Activated T-cell treated with anti-CD3 and anti-CD28 coated beads, Interleukin-2, amount 50 U/mL, for 72 hours (primary cell): ENCODE measurements at regions not wholly inside any gene's neighbourhood (a gene's known extent, or its start where the extent isn't known, plus 50 kb on each side); places are given as distances from the start of the nearest gene placed in this dataset.
"Not testable (repeated sequence)": the region's sequence is repeated elsewhere in the genome, so short reads cannot be mapped to it uniquely, and the experiment has no call there.

Experiments
- ATAC-seq, 2 donors: fragments of 150-1000 bp; cut with Tn5 transposase; replicated peaks in 1 of 2; 2 replicates each; pipeline ENCODE4 v1.10.0; 2021; ENCODE audit warnings: moderate library complexity in 2 of 2, mild to moderate bottlenecking in 1 of 2
- DNase-seq, 2 donors: peaks; one replicate each; pipeline ENCODE4 v3.0.0; 2021 to 2022; ENCODE audit warnings: mixed read lengths in 1 of 2
- H3K27ac Mint-ChIP-seq: one replicate; pipeline ENCODE4 v1.8.0; 2022; ENCODE audit warnings: mild to moderate bottlenecking, moderate library complexity, mixed read lengths
- H3K27me3 Mint-ChIP-seq: one replicate; pipeline ENCODE4 v1.8.0; 2022; ENCODE audit warnings: low read depth, mixed read lengths
- H3K36me3 Mint-ChIP-seq, 2 donors: one replicate each; pipeline ENCODE4 v1.8.0; 2022; ENCODE audit warnings: mixed read lengths in 2 of 2, mild to moderate bottlenecking in 1 of 2; ENCODE audit not compliant: insufficient read depth in 2 of 2
- H3K4me1 Mint-ChIP-seq: one replicate; pipeline ENCODE4 v1.8.0; 2022; ENCODE audit warnings: low read depth, mixed read lengths
- H3K4me3 Mint-ChIP-seq, 2 donors: one replicate each; pipeline ENCODE4 v1.8.0; 2022; ENCODE audit warnings: mild to moderate bottlenecking in 2 of 2, mixed read lengths in 2 of 2, moderate library complexity in 2 of 2
- H3K9me3 Mint-ChIP-seq, 2 donors: one replicate each; pipeline ENCODE4 v1.8.0; 2022; ENCODE audit warnings: mixed read lengths in 2 of 2

DNA sequence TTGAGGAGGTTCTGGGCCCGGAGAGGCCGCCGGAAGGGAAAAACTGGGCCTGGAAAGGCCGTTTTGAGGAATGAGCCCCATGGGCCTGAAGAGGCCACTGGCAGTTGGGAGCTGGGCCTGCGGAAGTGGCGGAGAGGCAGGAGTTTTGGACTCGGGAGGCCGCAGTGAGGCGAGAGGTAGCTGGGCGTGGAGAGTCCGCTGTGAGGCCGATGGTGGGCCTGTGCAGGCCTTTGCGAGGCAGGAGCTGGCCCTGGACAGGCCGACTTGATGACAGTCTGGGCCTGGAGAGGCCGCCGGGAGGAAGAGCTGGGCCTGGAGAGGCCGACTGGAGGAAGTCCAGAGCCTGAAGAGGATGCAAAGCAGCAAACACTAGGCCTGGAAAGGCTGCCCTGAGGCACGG lies 259.0 kb upstream of the NUPR2 start:
- no peak for ATAC-seq
- Mint-ChIP-seq H3K27ac (no peak overlapping the region), H3K27me3 (no peaks in the 10 kb centered on the region)

DNA sequence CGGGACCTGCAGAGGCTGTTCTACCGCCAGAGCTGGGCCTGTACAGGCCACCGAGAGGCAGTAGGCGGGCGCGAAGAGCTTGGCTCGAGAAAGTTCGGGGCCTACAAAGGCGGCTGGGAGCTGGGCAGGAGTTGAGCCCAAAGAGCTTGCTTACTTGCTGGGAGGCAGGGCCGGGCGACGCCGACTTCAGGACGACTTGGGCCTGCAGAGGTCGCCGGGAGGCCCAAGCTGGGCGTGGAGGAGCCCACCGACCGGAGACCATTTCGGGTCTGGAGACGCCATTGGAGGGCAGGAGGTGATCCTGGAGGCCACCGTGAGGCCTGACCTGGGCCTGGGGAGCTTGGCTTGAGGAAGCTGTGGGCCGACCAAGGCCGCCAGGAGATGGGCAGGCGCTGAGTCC lies 258.4 kb upstream of the NUPR2 start:
- H3K27ac Mint-ChIP-seq, DNase-seq, H3K4me1 Mint-ChIP-seq, H3K36me3 Mint-ChIP-seq, H3K9me3 Mint-ChIP-seq, H3K27me3 Mint-ChIP-seq, ATAC-seq, H3K4me3 Mint-ChIP-seq: not testable (repeated sequence)

More for the DNA sequence above, 259.0 kb upstream of the NUPR2 start:
- Mint-ChIP-seq H3K4me1 (no peaks in the 10 kb centered on the region), H3K4me3 (no peak overlapping the region), H3K36me3 (peaks cover 0 to 2% of the 10 kb centered on the region in 2 donors), H3K9me3 (peaks cover 2 to 3% of the 10 kb centered on the region in 2 donors)
- no peak for DNase-seq

DNA sequence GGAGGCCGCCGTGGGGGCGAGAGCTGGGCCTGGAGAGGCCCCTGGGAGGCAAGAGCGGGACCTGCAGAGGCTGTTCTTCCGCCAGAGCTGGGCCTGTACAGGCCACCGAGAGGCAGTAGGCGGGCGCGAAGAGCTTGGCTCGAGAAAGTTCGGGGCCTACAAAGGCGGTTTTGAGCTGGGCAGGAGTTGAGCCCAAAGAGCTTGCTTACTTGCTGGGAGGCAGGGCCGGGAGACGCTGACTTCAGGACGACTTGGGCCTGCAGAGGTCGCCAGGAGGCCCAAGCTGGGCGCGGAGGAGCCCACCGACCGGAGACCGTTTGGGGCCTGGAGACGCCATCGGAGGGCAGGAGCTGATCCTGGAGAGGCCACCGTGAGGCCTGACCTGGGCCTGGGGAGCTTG lies 257.1 kb upstream of the NUPR2 start:
- H3K27ac Mint-ChIP-seq = not testable (repeated sequence)

DNA sequence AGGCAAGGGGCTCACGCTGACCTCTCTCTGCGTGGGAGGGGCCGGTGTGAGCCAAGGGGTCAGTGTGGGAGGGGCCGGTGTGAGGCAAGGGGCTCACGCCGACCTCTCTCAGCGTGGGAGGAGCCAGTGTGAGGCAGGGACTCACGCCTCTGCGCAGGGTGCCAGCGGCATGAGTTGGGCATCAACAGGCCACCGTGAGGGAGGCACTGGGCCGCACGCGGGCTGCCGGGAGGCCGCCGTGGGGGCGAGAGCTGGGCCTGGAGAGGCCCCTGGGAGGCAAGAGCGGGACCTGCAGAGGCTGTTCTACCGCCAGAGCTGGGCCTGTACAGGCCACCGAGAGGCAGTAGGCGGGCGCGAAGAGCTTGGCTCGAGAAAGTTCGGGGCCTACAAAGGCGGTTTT lies 255.6 kb upstream of the NUPR2 start:
- H3K27ac Mint-ChIP-seq, H3K9me3 Mint-ChIP-seq, H3K4me1 Mint-ChIP-seq, H3K36me3 Mint-ChIP-seq, ATAC-seq, H3K27me3 Mint-ChIP-seq, H3K4me3 Mint-ChIP-seq: not testable (repeated sequence)
- DNase-seq = peak; percentile 1 to 3

More for the DNA sequence above, 257.1 kb upstream of the NUPR2 start:
- not testable (repeated sequence) for H3K4me1 Mint-ChIP-seq, ATAC-seq, H3K36me3 Mint-ChIP-seq, H3K27me3 Mint-ChIP-seq, H3K9me3 Mint-ChIP-seq, H3K4me3 Mint-ChIP-seq
- DNase-seq = peak; percentile 11 to 61

DNA sequence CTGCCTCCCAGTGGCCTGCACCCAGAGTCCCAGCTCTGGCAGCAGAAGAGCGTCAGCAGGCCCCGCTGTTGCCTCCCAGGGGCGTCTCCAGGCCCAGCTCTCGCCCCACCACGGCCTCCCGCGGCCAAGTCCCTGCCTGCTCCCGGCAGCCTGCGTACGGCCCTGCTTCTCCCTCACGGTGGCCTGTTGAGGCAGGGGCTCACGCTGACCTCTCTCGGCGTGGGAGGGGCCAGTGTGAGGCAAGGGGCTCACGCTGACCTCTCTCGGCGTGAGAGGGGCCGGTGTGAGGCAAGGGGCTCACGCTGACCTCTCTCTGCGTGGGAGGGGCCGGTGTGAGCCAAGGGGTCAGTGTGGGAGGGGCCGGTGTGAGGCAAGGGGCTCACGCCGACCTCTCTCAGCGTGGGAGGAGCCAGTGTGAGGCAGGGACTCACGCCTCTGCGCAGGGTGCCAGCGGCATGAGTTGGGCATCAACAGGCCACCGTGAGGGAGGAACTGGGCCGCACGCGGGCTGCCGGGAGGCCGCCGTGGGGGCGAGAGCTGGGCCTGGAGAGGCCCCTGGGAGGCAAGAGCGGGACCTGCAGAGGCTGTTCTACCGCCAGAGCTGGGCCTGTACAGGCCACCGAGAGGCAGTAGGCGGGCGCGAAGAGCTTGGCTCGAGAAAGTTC lies 254.1 kb upstream of the NUPR2 start:
- H3K9me3 Mint-ChIP-seq, H3K4me1 Mint-ChIP-seq, H3K27me3 Mint-ChIP-seq, H3K36me3 Mint-ChIP-seq, H3K27ac Mint-ChIP-seq, DNase-seq, H3K4me3 Mint-ChIP-seq, ATAC-seq: not testable (repeated sequence)

DNA sequence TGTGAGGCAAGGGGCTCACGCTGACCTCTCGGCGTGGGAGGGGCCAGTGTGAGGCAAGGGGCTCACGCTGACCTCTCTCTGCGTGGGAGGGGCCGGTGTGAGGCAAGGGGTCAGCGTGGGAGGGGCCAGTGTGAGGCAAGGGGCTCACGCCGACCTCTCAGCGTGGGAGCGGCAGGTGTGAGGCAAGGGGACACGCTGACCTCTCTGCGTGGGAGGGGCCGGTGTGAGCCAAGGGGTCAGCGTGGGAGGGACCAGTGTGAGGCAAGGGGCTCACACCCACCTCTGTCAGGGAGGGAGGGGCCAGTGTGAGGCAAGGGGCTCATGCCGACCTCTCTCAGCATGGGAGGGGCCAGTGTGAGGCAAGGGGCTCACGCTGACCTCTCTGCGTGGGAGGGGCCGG lies 251.7 kb upstream of the NUPR2 start:
- ATAC-seq, H3K27ac Mint-ChIP-seq, DNase-seq, H3K36me3 Mint-ChIP-seq, H3K27me3 Mint-ChIP-seq, H3K4me3 Mint-ChIP-seq, H3K4me1 Mint-ChIP-seq, H3K9me3 Mint-ChIP-seq: not testable (repeated sequence)

DNA sequence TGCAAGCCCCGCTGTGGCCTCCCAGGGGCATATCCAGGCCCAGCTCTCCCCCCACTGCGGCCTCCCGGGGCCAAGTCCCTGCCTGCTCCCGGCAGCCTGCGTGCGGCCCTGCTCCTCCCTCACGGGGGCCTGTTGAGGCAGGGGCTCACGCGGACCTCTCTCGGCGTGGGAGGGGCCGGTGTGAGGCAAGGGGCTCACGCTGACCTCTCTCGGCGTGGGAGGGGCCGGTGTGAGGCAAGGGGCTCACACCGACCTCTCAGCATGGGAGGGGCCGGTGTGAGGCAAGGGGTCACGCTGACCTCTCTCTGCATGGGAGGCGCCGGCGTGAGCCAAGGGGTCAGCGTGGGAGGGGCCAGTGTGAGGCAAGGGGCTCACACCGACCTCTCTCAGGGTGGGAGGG lies 251.2 kb upstream of the NUPR2 start:
- H3K9me3 Mint-ChIP-seq, H3K27me3 Mint-ChIP-seq, ATAC-seq, H3K27ac Mint-ChIP-seq, H3K36me3 Mint-ChIP-seq, H3K4me1 Mint-ChIP-seq, H3K4me3 Mint-ChIP-seq, DNase-seq: not testable (repeated sequence)

DNA sequence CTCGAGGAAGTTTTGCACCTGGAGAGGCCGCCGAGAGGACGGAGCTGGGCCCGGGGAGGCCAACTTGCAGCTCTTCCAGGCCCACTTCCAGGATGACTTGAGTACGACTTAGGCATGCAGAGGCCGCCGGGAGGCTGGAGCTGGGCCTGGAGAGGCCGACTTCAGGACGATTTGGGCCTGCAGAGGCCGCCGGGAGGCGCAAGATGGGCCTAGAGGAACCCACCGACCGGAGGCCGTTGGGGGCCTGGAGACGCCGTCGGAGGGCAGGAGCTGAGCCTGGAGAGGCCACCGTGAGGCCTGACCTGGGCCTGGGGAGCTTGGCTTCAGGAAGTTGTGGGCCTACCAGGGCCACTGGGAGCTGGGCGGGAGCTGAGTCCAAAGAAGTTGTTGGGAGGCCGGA lies 250.5 kb upstream of the NUPR2 start:
- not testable (repeated sequence) for H3K27me3 Mint-ChIP-seq, H3K9me3 Mint-ChIP-seq, ATAC-seq, H3K36me3 Mint-ChIP-seq, H3K27ac Mint-ChIP-seq, DNase-seq, H3K4me3 Mint-ChIP-seq, H3K4me1 Mint-ChIP-seq

DNA sequence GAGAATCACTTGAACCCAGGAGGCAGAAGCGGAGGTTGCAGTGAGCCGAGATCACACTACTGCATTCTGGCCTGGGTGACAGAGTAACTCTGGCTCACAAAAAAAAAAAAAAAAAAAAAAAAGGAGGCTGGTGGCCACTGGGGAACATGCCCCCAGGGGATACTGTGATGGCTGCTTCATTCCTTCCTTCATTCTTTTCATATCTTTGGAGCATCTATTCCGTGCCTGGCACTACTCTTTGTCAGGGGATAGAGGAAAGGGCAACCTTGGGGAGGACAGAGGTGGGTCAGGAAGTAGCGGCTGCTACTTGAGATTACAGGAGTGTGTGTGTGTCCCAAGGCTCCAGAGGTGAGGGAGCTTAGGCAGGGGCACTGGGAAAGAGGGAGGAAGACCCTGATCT lies 236.4 kb upstream of the NUPR2 start:
- not testable (repeated sequence) for H3K36me3 Mint-ChIP-seq, H3K4me3 Mint-ChIP-seq, H3K4me1 Mint-ChIP-seq, DNase-seq, H3K27ac Mint-ChIP-seq, ATAC-seq, H3K27me3 Mint-ChIP-seq, H3K9me3 Mint-ChIP-seq

DNA sequence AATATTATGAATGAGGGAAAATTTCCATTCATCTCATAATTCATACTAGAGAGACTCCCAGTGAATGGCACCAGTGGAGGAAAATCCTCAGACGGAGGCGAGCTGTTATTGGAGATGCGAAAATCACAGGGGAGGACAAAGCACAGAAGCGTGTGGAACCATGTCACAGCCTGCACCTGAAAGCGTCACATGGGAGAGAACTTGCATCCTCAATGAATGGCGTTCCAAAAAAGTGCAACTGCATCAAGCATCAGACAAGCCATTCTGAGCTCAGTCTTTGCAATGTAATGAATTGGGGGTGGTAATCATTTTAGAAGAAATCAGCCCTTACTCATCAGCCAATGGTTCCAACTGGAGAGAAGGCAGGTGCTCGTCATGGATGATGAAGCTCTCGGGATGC lies 235.0 kb upstream of the NUPR2 start:
- H3K9me3 Mint-ChIP-seq, H3K4me3 Mint-ChIP-seq, DNase-seq, H3K4me1 Mint-ChIP-seq, ATAC-seq, H3K27me3 Mint-ChIP-seq, H3K27ac Mint-ChIP-seq, H3K36me3 Mint-ChIP-seq: not testable (repeated sequence)

DNA sequence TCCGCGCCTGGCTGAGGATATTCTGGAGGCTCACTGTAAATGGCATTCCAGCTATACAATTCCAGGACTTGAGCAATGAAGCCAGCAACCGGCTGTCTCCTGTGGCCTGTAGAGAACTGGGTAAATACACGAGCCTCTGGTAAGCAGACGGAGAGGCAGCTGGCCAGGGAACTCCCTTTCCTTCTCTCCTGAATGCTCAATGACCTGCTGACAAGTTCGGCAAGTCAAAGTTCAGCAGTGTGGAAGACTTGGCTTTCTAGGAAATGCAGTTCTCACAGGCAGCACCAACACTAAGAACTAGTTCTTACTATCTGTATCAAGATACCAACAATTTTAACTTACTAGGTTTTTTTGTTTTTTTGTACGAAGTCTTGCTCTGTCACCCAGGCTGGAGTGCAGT lies 232.1 kb upstream of the NUPR2 start:
- H3K27ac Mint-ChIP-seq, DNase-seq, H3K27me3 Mint-ChIP-seq, H3K4me3 Mint-ChIP-seq, H3K9me3 Mint-ChIP-seq, ATAC-seq, H3K4me1 Mint-ChIP-seq, H3K36me3 Mint-ChIP-seq: not testable (repeated sequence)

DNA sequence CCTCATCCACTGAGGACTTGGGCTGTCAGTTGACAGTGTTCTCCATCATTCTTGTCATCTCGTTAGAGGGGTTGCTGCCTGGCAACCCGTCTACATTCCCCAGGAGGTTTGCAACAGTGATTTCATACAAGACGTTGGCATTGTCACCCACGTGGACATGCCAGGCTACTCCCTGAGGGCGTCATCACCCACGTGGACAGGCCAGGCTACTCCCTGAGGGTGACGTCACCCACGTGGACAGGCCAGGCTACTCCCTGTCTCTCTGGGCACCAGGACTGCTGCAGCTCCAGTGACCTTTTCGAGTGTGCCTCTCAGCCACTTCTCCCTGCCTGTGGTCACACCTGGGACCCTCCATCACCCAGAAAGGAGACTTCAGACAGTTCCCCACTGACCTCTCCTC lies 212.1 kb upstream of the NUPR2 start:
- peaks cover 3 to 13% of the 10 kb centered on the region in 2 donors for H3K9me3 Mint-ChIP-seq
- not testable (repeated sequence) for H3K27me3 Mint-ChIP-seq, H3K4me3 Mint-ChIP-seq, H3K36me3 Mint-ChIP-seq, ATAC-seq, H3K4me1 Mint-ChIP-seq, DNase-seq, H3K27ac Mint-ChIP-seq

DNA sequence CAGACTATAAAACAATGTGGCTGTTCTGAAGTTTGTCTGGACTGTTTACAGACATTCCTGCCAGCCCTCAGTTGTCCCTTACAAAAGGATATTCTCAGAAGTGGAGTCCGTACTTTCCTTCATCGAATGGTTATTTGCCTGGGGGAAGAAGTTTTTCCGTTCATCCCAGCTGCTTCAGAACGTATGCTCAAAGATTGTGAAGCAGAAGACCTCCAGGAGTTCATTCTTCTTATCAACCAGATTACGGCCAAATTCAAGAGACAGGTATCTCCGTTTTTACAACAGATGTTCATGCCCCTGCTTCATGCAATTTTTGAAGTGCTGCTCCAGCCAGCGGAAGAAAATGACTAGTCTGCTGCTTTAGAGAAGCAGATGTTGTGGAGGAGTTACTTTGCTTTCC lies 174.3 kb upstream of the NUPR2 start:
- Mint-ChIP-seq H3K9me3 (peaks cover 9 to 11% of the 10 kb centered on the region in 2 donors), H3K4me1 (no peaks in the 10 kb centered on the region), H3K27ac (no peak overlapping the region), H3K27me3 (no peaks in the 10 kb centered on the region), H3K4me3 (no peak overlapping the region), H3K36me3 (peaks cover 4 to 9% of the 10 kb centered on the region in 2 donors)
- DNase-seq (no peak), ATAC-seq (no peak)

DNA sequence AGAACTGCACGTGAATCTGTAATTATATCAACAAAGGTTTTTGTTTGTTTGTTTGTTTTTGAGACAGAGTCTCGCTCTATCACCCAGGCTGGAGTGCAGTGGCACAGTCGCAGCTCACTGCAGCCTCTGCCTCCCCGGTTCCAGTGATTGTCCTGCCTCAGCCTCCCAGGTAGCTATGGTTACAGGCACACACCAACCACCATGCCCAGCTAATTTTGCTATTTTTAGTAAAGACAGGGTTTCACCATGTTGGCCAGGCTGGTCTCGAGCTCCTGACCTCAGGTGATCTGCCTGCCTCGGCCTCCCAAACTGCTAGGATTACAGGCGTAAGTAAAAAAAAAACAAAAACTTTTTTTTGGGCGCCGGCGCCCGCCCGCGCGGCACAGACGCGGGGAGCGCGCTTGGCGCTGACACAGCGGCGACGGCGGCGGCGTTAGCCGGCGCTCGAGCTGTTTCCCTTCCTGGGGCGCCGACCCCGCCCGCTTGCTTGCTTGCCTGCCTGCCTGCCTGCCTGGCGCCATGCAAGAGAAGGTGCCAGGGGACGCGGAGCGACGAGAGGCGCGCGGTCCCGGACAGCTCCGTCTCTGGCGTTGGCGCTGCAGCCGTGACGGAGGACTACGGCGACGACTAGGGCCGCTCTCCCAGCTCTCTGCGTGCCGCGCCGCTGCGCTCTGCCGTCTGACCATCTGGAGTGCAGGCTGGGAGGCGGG lies 171.4 kb upstream of the NUPR2 start:
- no peaks in the 10 kb centered on the region for H3K4me1 Mint-ChIP-seq
- peak overlapping the region; percentile 49 to 64 for H3K4me3 Mint-ChIP-seq
- H3K27ac Mint-ChIP-seq = no peak overlapping the region
- H3K9me3 Mint-ChIP-seq = peaks cover 5 to 20% of the 10 kb centered on the region in 2 donors
- H3K36me3 Mint-ChIP-seq = peaks cover 0 to 8% of the 10 kb centered on the region in 2 donors
- peak in 1 of 2 donors; percentile 1 for DNase-seq
- H3K27me3 Mint-ChIP-seq = no peaks in the 10 kb centered on the region
- ATAC-seq = no peak
